GM12892 (cell line): ENCODE measurements at regions not wholly inside any gene's neighbourhood (a gene's known extent, or its start where the extent isn't known, plus 50 kb on each side); places are given as distances from the start of the nearest gene placed in this dataset.
"Not testable (repeated sequence)": the region's sequence is repeated elsewhere in the genome, so short reads cannot be mapped to it uniquely, and the experiment has no call there.

Source experiments
- DNase-seq: peaks from one replicate; pipeline ENCODE4 v3.0.0; 2011; ENCODE audit not compliant: insufficient read length
- FAIRE-seq: peaks from 2 replicates; lab custom pipeline; 2011; peaks lifted over from hg19 to GRCh38; lab: Jason Lieb, UNC
- POLR2A ChIP-seq: IDR thresholded peaks from 2 replicates; pipeline ENCODE4 v1.6.1; 2011; ENCODE audit warnings: low read depth, low read length, control low read depth
- POLR2AphosphoS5 ChIP-seq: IDR thresholded peaks from 2 replicates; pipeline ENCODE4 v1.6.1; 2011; ENCODE audit warnings: low read depth, low read length, control low read depth
- TAF1 ChIP-seq: IDR thresholded peaks from 2 replicates; pipeline ENCODE4 v1.6.1; 2011; ENCODE audit warnings: low read depth, mild to moderate bottlenecking, control low read depth, low read length, borderline replicate concordance

- FAIRE-seq (no peak), DNase-seq (no peak)
- TF ChIP-seq POLR2A = no peak
- TF ChIP-seq POLR2AphosphoS5 = no peak
- TF ChIP-seq TAF1 = no peak
Measured at GRCh38 chr18:70870292-70870691, 581.4 kb downstream of the SOCS6 start.

- no peak for FAIRE-seq
- TF ChIP-seq TAF1 (no peak), POLR2AphosphoS5 (no peak), POLR2A (no peak)
- DNase-seq = no peak
Measured at GRCh38 chr18:70848329-70848728, 559.5 kb downstream of the SOCS6 start.

GRCh38 chr18:70840649-70841048 is 551.8 kb downstream of the SOCS6 start:
- no peak for DNase-seq
- TF ChIP-seq POLR2AphosphoS5 = no peak
- no peak for TF ChIP-seq POLR2A
- no peak for FAIRE-seq

- no peak for TF ChIP-seq POLR2AphosphoS5
- TF ChIP-seq POLR2A = no peak
- no peak for TF ChIP-seq TAF1
- no peak for FAIRE-seq
- no peak for DNase-seq
Measured at GRCh38 chr18:70827632-70828031, 538.8 kb downstream of the SOCS6 start.

GRCh38 chr18:70826571-70826970 is 537.7 kb downstream of the SOCS6 start:
- no peak for FAIRE-seq
- no peak for DNase-seq
- TF ChIP-seq TAF1 (no peak), POLR2A (no peak), POLR2AphosphoS5 (no peak)

DNA sequence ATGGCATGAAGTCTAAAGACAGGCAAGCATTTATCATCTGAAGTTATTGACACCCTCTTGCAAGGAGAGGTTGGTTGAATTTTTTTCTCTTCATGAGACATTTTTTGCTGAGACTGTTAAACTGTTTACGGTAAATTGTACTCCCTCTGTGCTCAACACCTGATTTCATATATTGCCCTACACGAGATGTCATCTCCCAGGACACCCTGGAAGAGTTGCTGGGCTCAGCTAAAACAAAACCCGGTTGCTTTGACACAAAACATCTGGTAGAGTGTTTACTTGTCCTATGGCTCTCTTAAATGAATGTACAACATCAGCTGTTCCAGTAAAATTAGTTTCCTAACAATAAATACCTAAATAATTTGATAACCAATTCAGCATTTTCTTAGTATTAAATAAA is 533.8 kb downstream of the SOCS6 start:
- FAIRE-seq (no peak), DNase-seq (no peak)
- TF ChIP-seq POLR2AphosphoS5 = no peak
- no peak for TF ChIP-seq POLR2A
- no peak for TF ChIP-seq TAF1

- DNase-seq (no peak), FAIRE-seq (no peak)
- no peak for TF ChIP-seq POLR2A
- TF ChIP-seq TAF1 = no peak
- no peak for TF ChIP-seq POLR2AphosphoS5
Measured at GRCh38 chr18:70822117-70822516, 533.3 kb downstream of the SOCS6 start.

GRCh38 chr18:70808481-70809056 is 519.7 kb downstream of the SOCS6 start:
- no peak for TF ChIP-seq TAF1
- no peak for TF ChIP-seq POLR2A
- TF ChIP-seq POLR2AphosphoS5 = no peak
- no peak for DNase-seq
- no peak for FAIRE-seq

DNA sequence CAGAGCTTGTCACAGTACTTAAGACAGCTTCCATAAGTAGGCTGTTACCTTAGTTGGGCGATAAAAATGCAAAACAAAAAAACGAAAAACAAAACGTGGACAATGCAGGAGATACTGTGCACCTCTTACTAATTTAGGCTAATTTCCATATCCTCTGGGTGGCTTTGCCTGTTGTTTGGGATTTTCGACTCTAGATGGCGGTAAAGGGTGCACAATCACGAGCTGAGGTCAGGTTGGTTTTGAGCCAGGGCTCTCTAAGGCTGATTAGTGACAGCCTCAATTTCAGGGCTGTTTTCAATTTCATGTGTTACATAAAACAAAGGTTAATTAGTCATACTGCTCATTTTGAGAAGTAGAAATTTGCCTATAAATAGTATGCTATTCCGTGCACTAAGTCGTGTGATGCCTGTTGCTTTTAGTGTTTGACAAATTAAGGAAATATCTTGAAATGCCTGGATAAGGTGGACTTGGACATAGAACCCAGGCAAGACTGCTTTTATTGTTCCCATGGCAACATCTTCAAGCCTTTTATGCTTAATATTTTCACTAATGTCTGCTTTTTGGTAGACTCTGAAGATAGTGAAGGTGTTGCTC is 493.1 kb downstream of the SOCS6 start:
- TF ChIP-seq POLR2AphosphoS5 = no peak
- no peak for TF ChIP-seq POLR2A
- no peak for TF ChIP-seq TAF1
- peak; percentile 6 for DNase-seq
- FAIRE-seq = peak; percentile 93

- not testable (repeated sequence) for FAIRE-seq, DNase-seq
Measured at GRCh38 chr18:70766254-70766653, 477.4 kb downstream of the SOCS6 start.

DNA sequence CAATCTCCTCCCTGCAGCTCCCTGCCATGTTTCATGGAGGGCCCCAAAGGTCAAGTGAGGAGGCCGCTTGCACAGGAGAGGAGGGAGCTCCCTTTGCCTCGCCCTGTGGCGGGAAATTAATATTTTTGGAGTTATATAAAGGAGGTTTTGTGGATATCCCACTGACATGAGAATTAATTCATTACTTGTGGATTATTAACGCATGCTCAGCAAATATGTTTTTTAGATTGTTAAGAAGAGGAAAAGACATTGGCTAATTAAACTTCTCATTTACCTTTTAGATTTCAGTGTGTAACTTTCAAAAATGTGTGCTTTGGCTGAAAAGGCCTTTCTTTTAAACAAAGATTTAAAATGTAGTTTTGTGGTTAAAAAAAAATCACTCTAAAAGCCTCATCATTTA is 474.0 kb downstream of the SOCS6 start:
- FAIRE-seq (no peak), DNase-seq (no peak)
- TF ChIP-seq TAF1 (no peak), POLR2AphosphoS5 (no peak), POLR2A (no peak)

DNA sequence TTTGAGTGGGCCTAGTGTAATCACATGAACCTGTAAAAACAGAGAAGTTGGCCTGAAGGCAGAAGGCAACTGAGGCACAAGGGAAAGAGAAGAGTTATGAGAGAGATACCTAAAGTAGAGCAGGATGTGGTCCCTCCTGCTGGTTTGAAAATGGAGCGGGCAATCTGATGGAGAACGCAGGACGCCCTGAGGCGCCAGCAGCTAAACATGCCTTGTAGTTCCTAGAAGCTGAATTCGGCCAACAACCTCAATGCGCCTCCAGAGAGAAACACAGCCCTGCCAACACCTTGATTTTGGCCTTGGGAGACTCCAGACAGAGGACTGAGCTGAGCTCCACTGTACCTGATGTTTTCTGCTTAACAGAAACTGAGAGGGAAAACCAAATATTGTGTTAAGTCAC is 469.9 kb downstream of the SOCS6 start:
- TF ChIP-seq POLR2AphosphoS5 (no peak), TAF1 (no peak), POLR2A (no peak)
- FAIRE-seq = no peak
- no peak for DNase-seq

GRCh38 chr18:70754486-70754885 is 465.6 kb downstream of the SOCS6 start:
- TF ChIP-seq POLR2A = no peak
- no peak for TF ChIP-seq POLR2AphosphoS5
- no peak for TF ChIP-seq TAF1
- FAIRE-seq = no peak

More at GRCh38 chr18:70754486-70754885, 465.6 kb downstream of the SOCS6 start:
- DNase-seq = no peak
